GM23338 (cell line): ENCODE measurements at regions not wholly inside any gene's neighbourhood (a gene's known extent, or its start where the extent isn't known, plus 50 kb on each side); places are given as distances from the start of the nearest gene placed in this dataset.

ENCODE experiments used
- ATAC-seq: fragments of 200-7000 bp; cut with Tn5 transposase; 3 replicates; pipeline ENCODE4 v1.9.1; 2020
- DNase-seq: peaks from one replicate; pipeline ENCODE4 v3.0.0-alpha.2; 2015; ENCODE audit warnings: low spot score
- H2AFZ ChIP-seq: fragments of 200-600 bp; sonication (generic); 2 replicates; pipeline ENCODE4 v1.8.0; 2016; ENCODE audit warnings: antibody characterized with exemption, mild to moderate bottlenecking, moderate library complexity
- H3F3A ChIP-seq: fragments of 200-600 bp; sonication (generic); replicated peaks from 2 replicates; pipeline ENCODE4 v1.8.0; 2017; ENCODE audit warnings: antibody characterized with exemption, mixed run types, low read depth
- H3K27ac ChIP-seq: fragments of 200-600 bp; sonication (generic); 2 replicates; pipeline ENCODE4 v1.6.1; 2016; ENCODE audit warnings: low read depth
- H3K27me3 ChIP-seq: fragments of 200-600 bp; sonication (generic); 2 replicates; pipeline ENCODE4 v1.8.0; 2016; ENCODE audit warnings: mild to moderate bottlenecking, mixed run types, moderate library complexity; ENCODE audit not compliant: insufficient read depth
- H3K36me3 ChIP-seq: fragments of 200-600 bp; sonication (generic); 2 replicates; pipeline ENCODE4 v1.8.0; 2016; ENCODE audit warnings: mild to moderate bottlenecking; ENCODE audit not compliant: insufficient read depth
- H3K4me1 ChIP-seq: fragments of 200-600 bp; sonication (generic); 2 replicates; pipeline ENCODE4 v1.8.0; 2016; ENCODE audit warnings: mild to moderate bottlenecking, moderate library complexity; ENCODE audit not compliant: insufficient read depth
- H3K4me2 ChIP-seq: fragments of 200-600 bp; sonication (generic); 2 replicates; pipeline ENCODE4 v1.7.1; 2017; ENCODE audit warnings: mixed run types
- H3K4me3 ChIP-seq: fragments of 200-600 bp; sonication (generic); 2 replicates; pipeline ENCODE4 v1.6.1; 2016; ENCODE audit warnings: mixed run types
- H3K79me2 ChIP-seq: fragments of 200-600 bp; sonication (generic); replicated peaks from 2 replicates; pipeline ENCODE4 v1.8.0; 2017; ENCODE audit warnings: mild to moderate bottlenecking; ENCODE audit not compliant: insufficient read depth
- H3K9me2 ChIP-seq: fragments of 200-600 bp; sonication (generic); 2 replicates; pipeline ENCODE4 v1.8.0; 2017; ENCODE audit not compliant: insufficient read depth
- H4K20me1 ChIP-seq: fragments of 200-600 bp; sonication (generic); replicated peaks from 2 replicates; pipeline ENCODE4 v1.8.0; 2017; ENCODE audit warnings: mild to moderate bottlenecking; ENCODE audit not compliant: insufficient read depth
- H3K27ac Mint-ChIP-seq: 2 replicates; pipeline ENCODE4 v1.8.0; 2020; ENCODE audit warnings: inconsistent platforms, mild to moderate bottlenecking, moderate library complexity, mixed read lengths
- H3K27me3 Mint-ChIP-seq: 3 replicates; pipeline ENCODE4 v1.8.0; 2022; ENCODE audit warnings: low read depth, mild to moderate bottlenecking, moderate library complexity, mixed read lengths, inconsistent platforms; ENCODE audit not compliant: insufficient read depth, poor library complexity
- H3K36me3 Mint-ChIP-seq: 3 replicates; pipeline ENCODE4 v1.8.0; 2021; ENCODE audit warnings: low read depth, mild to moderate bottlenecking, inconsistent platforms, moderate library complexity, mixed read lengths
- H3K4me1 Mint-ChIP-seq: 3 replicates; pipeline ENCODE4 v1.8.0; 2020; ENCODE audit warnings: mild to moderate bottlenecking, inconsistent platforms, mixed read lengths
- H3K4me3 Mint-ChIP-seq: 3 replicates; pipeline ENCODE4 v1.8.0; 2021; ENCODE audit warnings: moderate library complexity, mild to moderate bottlenecking, inconsistent platforms, mixed read lengths
- H3K9me3 Mint-ChIP-seq: 3 replicates; pipeline ENCODE4 v1.8.0; 2020; ENCODE audit warnings: moderate library complexity, mild to moderate bottlenecking, inconsistent platforms, mixed read lengths
- CREB1 ChIP-seq: fragments of 250-450 bp; sonication (Bioruptor Pico); IDR thresholded peaks from 2 replicates; pipeline ENCODE4 v1.5.0; 2020; ENCODE audit warnings: low read depth, mild to moderate bottlenecking, moderate library complexity
- EZH2 ChIP-seq: fragments of 200-600 bp; sonication (generic); IDR thresholded peaks from one replicate; pipeline ENCODE4 v1.8.0; 2017; ENCODE audit warnings: antibody characterized with exemption, mild to moderate bottlenecking, low read depth; ENCODE audit not compliant: unreplicated experiment
- JUNB ChIP-seq: IDR thresholded peaks from one replicate; pipeline ENCODE4 v1.6.1; 2016; ENCODE audit warnings: antibody characterized with exemption; ENCODE audit not compliant: unreplicated experiment
- NANOG ChIP-seq: IDR thresholded peaks from 2 replicates; pipeline ENCODE4 v1.6.1; 2016; ENCODE audit warnings: antibody characterized with exemption, borderline replicate concordance
- ZNF331 ChIP-seq: fragments of 250-450 bp; sonication (Bioruptor Pico); IDR thresholded peaks from 2 replicates; pipeline ENCODE4 v1.5.0; 2020; ENCODE audit warnings: low read depth, mild to moderate bottlenecking, moderate library complexity
- TF ChIP-seq, protein P1 (sequence below): IDR thresholded peaks from one replicate; pipeline ENCODE4 v1.6.1; 2018; ENCODE audit warnings: antibody characterized with exemption; ENCODE audit not compliant: unreplicated experiment
- TF ChIP-seq, protein P2 (sequence below), 2 experiments: fragments of 200-600 bp in 1 of 2; sonication (generic) in 1 of 2; conservative IDR thresholded peaks; 2 replicates each; pipeline versions ENCODE4 v1.5.1 to v1.6.1; 2016 to 2017; ENCODE audit warnings: antibody characterized with exemption in 2 of 2, low read depth in 2 of 2, mild to moderate bottlenecking in 2 of 2, moderate library complexity in 1 of 2

DNA sequence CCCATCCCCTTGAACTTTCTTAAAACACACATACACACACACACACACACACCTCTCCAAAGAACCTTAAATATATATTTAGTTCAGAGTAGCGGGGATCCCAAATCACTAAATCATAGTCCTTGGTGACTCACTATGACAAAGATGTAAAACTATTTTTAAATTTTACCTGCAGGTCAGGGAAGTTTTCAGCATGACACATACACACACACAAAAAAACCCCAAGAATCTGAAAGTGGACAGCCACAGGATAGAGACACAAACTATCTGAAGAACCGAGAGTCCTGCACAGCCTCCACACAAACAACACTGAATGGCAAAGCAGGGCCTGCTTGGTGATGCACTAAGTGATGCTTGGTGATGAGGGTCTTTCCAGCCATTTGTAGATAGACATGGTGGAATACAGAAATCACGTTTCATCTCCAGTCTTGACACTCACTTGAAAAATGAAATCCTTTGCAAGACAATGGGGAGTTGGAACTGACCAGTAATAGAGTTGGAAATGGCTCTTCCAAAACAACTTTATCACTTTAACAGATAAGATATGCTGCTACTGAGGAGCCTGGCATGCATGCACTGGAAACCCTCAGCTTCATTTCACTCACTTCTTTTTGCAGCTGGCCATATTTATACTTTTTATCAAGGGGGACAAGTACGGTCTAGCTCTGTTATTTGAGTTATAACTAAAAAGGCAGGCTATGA is 307.3 kb downstream of the RAPGEF2 start:
- no peak overlapping the region for H3K27ac ChIP-seq
- H3K27me3 ChIP-seq = no peaks in the 10 kb centered on the region
- no peak overlapping the region for H3K4me3 ChIP-seq
- H3K9me3 Mint-ChIP-seq = 0 out of 3 replicates have a peak, but pooled peaks cover 2% of the 10 kb centered on the region
- H2AFZ ChIP-seq = no peak overlapping the region
- ATAC-seq (no peak), DNase-seq (no peak)
- no peaks in the 10 kb centered on the region; the same call in 1 of the 2 replicates for H4K20me1 ChIP-seq
- no peak overlapping the region for H3K4me2 ChIP-seq
- no peaks in the 10 kb centered on the region for H3K79me2 ChIP-seq
- H3K27me3 Mint-ChIP-seq = no peaks in the 10 kb centered on the region
- no peaks in the 10 kb centered on the region for H3F3A ChIP-seq
- peaks cover 6% of the 10 kb centered on the region; the same call in 2 of the 3 replicates for H3K4me1 Mint-ChIP-seq
- TF ChIP-seq NANOG (no peak), JUNB (no peak)
- TF ChIP-seq, protein P1, sequence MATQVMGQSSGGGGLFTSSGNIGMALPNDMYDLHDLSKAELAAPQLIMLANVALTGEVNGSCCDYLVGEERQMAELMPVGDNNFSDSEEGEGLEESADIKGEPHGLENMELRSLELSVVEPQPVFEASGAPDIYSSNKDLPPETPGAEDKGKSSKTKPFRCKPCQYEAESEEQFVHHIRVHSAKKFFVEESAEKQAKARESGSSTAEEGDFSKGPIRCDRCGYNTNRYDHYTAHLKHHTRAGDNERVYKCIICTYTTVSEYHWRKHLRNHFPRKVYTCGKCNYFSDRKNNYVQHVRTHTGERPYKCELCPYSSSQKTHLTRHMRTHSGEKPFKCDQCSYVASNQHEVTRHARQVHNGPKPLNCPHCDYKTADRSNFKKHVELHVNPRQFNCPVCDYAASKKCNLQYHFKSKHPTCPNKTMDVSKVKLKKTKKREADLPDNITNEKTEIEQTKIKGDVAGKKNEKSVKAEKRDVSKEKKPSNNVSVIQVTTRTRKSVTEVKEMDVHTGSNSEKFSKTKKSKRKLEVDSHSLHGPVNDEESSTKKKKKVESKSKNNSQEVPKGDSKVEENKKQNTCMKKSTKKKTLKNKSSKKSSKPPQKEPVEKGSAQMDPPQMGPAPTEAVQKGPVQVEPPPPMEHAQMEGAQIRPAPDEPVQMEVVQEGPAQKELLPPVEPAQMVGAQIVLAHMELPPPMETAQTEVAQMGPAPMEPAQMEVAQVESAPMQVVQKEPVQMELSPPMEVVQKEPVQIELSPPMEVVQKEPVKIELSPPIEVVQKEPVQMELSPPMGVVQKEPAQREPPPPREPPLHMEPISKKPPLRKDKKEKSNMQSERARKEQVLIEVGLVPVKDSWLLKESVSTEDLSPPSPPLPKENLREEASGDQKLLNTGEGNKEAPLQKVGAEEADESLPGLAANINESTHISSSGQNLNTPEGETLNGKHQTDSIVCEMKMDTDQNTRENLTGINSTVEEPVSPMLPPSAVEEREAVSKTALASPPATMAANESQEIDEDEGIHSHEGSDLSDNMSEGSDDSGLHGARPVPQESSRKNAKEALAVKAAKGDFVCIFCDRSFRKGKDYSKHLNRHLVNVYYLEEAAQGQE = no peak
- TF ChIP-seq, protein P2, sequence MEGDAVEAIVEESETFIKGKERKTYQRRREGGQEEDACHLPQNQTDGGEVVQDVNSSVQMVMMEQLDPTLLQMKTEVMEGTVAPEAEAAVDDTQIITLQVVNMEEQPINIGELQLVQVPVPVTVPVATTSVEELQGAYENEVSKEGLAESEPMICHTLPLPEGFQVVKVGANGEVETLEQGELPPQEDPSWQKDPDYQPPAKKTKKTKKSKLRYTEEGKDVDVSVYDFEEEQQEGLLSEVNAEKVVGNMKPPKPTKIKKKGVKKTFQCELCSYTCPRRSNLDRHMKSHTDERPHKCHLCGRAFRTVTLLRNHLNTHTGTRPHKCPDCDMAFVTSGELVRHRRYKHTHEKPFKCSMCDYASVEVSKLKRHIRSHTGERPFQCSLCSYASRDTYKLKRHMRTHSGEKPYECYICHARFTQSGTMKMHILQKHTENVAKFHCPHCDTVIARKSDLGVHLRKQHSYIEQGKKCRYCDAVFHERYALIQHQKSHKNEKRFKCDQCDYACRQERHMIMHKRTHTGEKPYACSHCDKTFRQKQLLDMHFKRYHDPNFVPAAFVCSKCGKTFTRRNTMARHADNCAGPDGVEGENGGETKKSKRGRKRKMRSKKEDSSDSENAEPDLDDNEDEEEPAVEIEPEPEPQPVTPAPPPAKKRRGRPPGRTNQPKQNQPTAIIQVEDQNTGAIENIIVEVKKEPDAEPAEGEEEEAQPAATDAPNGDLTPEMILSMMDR (conservative IDR thresholded peaks at IDR 0.05; ENCODE audit: low read depth in 2 of 2) = no peak
- no peak overlapping the region for H3K4me3 Mint-ChIP-seq
- H3K36me3 ChIP-seq = no peaks in the 10 kb centered on the region
- no peaks in the 10 kb centered on the region for H3K9me2 ChIP-seq
- H3K4me1 ChIP-seq = no peaks in the 10 kb centered on the region
- 0 out of 2 replicates have a peak overlapping the region, but pooled peaks have one; percentile 10 for H3K27ac Mint-ChIP-seq
- no peaks in the 10 kb centered on the region for H3K36me3 Mint-ChIP-seq

DNA sequence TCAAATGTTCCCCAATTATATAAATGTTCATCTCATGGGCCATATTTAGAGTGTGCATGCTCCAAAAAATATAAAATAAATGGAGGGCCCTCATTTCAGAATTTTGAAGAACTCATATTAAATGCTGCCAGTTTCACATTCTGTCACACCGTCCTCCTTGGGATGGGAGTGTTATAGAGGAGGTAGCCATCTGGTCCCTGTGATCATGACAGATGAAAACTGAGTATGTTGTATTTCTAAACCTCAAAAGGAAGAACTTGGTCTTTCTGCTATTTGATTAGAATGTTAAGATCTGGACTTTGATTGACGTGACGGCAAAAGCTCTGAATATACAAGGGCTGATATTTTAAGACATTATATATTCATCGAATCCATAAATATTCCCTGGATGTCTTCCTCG is 308.0 kb downstream of the RAPGEF2 start:
- peaks cover 6% of the 10 kb centered on the region; the same call in 1 of the 3 replicates for H3K9me3 Mint-ChIP-seq
- Histone ChIP-seq H4K20me1 (no peaks in the 10 kb centered on the region; the same call in 1 of the 2 replicates), H3K27me3 (no peaks in the 10 kb centered on the region), H3K79me2 (no peaks in the 10 kb centered on the region), H3F3A (no peaks in the 10 kb centered on the region), H3K4me2 (no peak overlapping the region), H3K4me3 (no peak overlapping the region), H3K27ac (no peak overlapping the region), H3K9me2 (no peaks in the 10 kb centered on the region), H2AFZ (no peak overlapping the region), H3K4me1 (no peaks in the 10 kb centered on the region), H3K36me3 (no peaks in the 10 kb centered on the region)
- H3K27me3 Mint-ChIP-seq = no peaks in the 10 kb centered on the region
- peaks cover 6% of the 10 kb centered on the region; the same call in 2 of the 3 replicates for H3K4me1 Mint-ChIP-seq
- H3K27ac Mint-ChIP-seq = no peak overlapping the region
- no peak for ATAC-seq
- H3K4me3 Mint-ChIP-seq = no peak overlapping the region
- no peaks in the 10 kb centered on the region for H3K36me3 Mint-ChIP-seq
- no peak for DNase-seq
- no peak for TF ChIP-seq JUNB
- TF ChIP-seq EZH2 = no peak
- TF ChIP-seq, protein P2 (conservative IDR thresholded peaks at IDR 0.05; ENCODE audit: low read depth in 2 of 2) = no peak
- TF ChIP-seq, protein P1 = no peak
- TF ChIP-seq CREB1 = no peak
- TF ChIP-seq ZNF331 (CRISPR knock-in tag) = no peak
